OCI-LY3 (cell line): ENCODE measurements at regions not wholly inside any gene's neighbourhood (a gene's known extent, or its start where the extent isn't known, plus 50 kb on each side); places are given as distances from the start of the nearest gene placed in this dataset.

ENCODE experiments used
- H2AFZ ChIP-seq: fragments of 200-600, 300-600 bp; shearing (Covaris generic); 2 replicates; pipeline ENCODE4 v1.6.0; 2014; ENCODE audit warnings: antibody characterized with exemption, low read depth, low read length
- H3K27ac ChIP-seq: fragments of 200-600, 300-600 bp; sonication (generic); 2 replicates; pipeline ENCODE4 v1.5.1; 2014; ENCODE audit warnings: mild to moderate bottlenecking, low read length, moderate library complexity, mixed read lengths
- H3K27me3 ChIP-seq: fragments of 200-600, 300-600 bp; sonication (generic); 2 replicates; pipeline ENCODE4 v1.6.1; 2014; ENCODE audit warnings: low read depth, low read length, mixed read lengths
- H3K36me3 ChIP-seq: fragments of 200-600, 300-600 bp; sonication (generic); replicated peaks from 2 replicates; pipeline ENCODE3; 2014; ENCODE audit warnings: low read depth, low read length, mixed read lengths
- H3K4me1 ChIP-seq: fragments of 300-600, 200-600 bp; sonication (generic); 2 replicates; pipeline ENCODE4 v1.6.1; 2014; ENCODE audit warnings: low read length, mixed read lengths
- H3K4me2 ChIP-seq: fragments of 200-600, 300-600 bp; sonication (generic); 2 replicates; pipeline ENCODE4 v1.6.1; 2014; ENCODE audit warnings: low read length, mixed read lengths
- H3K4me3 ChIP-seq: fragments of 300-600, 200-600 bp; sonication (generic); 2 replicates; pipeline ENCODE4 v1.5.1; 2014; ENCODE audit warnings: antibody characterized with exemption, mild to moderate bottlenecking, low read length, moderate library complexity
- H3K79me2 ChIP-seq: fragments of 300-600, 200-600 bp; shearing (Covaris generic); 2 replicates; pipeline ENCODE4 v1.6.1; 2014; ENCODE audit warnings: mild to moderate bottlenecking, low read length, mixed read lengths
- H3K9ac ChIP-seq: fragments of 300-600, 200-600 bp; shearing (Covaris generic); 2 replicates; pipeline ENCODE4 v1.6.0; 2014; ENCODE audit warnings: mild to moderate bottlenecking, low read length, moderate library complexity
- H3K9me3 ChIP-seq: fragments of 200-600, 300-600 bp; shearing (Covaris generic); 2 replicates; pipeline ENCODE4 v1.6.1; 2014; ENCODE audit warnings: low read length, mixed read lengths; ENCODE audit not compliant: insufficient read depth
- H4K20me1 ChIP-seq: fragments of 200-600, 300-600 bp; sonication (generic); 2 replicates; pipeline ENCODE4 v1.6.1; 2016; ENCODE audit warnings: low read length, mixed read lengths; ENCODE audit not compliant: insufficient read depth
- EZH2phosphoT487 ChIP-seq: fragments of 200-600 bp; shearing (Covaris generic); IDR thresholded peaks from 2 replicates; pipeline ENCODE4 v1.6.1; 2018; ENCODE audit warnings: antibody characterized with exemption, mixed run types, low read depth
- TF ChIP-seq, protein P1 (sequence below): fragments of 200-600, 300-600 bp; sonication (generic); IDR thresholded peaks from 2 replicates; pipeline ENCODE4 v1.5.1; 2014; ENCODE audit warnings: antibody characterized with exemption, low read length, low read depth

DNA sequence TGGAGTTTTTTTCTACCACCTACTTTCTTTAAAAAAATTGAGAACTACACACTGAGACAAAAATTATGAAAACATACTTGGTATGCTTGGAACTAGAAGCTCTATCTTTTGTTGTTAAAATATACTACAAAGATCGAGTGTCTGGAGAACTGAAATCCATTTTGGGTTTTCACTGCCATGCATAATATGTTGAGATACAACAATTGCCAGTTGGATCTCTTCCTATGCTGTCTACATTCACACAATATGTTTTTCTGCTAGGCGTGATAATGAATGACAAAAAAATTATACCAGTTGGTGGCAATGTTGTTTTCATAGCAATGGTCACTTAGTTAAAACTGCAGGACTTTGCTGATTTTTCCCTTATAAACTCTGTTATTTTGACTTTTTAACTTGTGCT is 605.4 kb upstream of the LCORL start:
- H4K20me1 ChIP-seq, result no peaks in the 10 kb centered on the region
- no peak overlapping the region for H2AFZ ChIP-seq
- no peak overlapping the region for H3K4me3 ChIP-seq
- H3K36me3 ChIP-seq, result no peaks in the 10 kb centered on the region
- no peak overlapping the region for H3K27ac ChIP-seq
- TF ChIP-seq, protein P1, sequence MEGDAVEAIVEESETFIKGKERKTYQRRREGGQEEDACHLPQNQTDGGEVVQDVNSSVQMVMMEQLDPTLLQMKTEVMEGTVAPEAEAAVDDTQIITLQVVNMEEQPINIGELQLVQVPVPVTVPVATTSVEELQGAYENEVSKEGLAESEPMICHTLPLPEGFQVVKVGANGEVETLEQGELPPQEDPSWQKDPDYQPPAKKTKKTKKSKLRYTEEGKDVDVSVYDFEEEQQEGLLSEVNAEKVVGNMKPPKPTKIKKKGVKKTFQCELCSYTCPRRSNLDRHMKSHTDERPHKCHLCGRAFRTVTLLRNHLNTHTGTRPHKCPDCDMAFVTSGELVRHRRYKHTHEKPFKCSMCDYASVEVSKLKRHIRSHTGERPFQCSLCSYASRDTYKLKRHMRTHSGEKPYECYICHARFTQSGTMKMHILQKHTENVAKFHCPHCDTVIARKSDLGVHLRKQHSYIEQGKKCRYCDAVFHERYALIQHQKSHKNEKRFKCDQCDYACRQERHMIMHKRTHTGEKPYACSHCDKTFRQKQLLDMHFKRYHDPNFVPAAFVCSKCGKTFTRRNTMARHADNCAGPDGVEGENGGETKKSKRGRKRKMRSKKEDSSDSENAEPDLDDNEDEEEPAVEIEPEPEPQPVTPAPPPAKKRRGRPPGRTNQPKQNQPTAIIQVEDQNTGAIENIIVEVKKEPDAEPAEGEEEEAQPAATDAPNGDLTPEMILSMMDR, result no peak
- TF ChIP-seq EZH2phosphoT487, result no peak
- H3K79me2 ChIP-seq, result no peaks in the 10 kb centered on the region
- no peaks in the 10 kb centered on the region for H3K4me1 ChIP-seq
- no peaks in the 10 kb centered on the region for H3K9me3 ChIP-seq
- H3K9ac ChIP-seq, result no peak overlapping the region
- no peaks in the 10 kb centered on the region for H3K27me3 ChIP-seq
- no peak overlapping the region for H3K4me2 ChIP-seq

GRCh38 chr4:18626366-18626765 is 604.8 kb upstream of the LCORL start:
- Histone ChIP-seq H3K4me2 (no peak overlapping the region), H3K27ac (no peak overlapping the region), H2AFZ (no peak overlapping the region), H3K4me1 (no peaks in the 10 kb centered on the region), H3K36me3 (no peaks in the 10 kb centered on the region), H3K9ac (no peak overlapping the region), H3K9me3 (no peaks in the 10 kb centered on the region), H3K79me2 (no peaks in the 10 kb centered on the region), H3K27me3 (no peaks in the 10 kb centered on the region), H3K4me3 (no peak overlapping the region), H4K20me1 (no peaks in the 10 kb centered on the region)
- TF ChIP-seq EZH2phosphoT487, result no peak
- TF ChIP-seq, protein P1, result no peak

DNA sequence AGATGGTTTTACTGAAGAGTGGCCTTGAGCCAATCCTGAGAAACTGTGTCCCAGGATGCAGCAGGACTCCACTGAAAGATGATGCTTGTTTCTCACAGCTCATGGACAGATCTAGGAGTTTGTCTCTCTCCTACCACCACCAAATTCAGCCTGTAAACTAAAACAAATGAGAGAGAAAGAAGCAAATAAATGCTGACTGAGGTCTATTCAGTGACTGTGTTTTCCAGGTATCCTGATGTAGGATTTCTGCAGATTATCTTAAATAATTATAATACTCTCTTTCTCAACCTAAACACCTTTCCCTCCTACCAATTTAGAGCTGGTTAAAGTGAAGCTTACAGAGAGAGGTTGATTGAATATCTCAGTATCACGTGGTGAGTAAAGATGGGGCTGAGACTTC is 599.6 kb upstream of the LCORL start:
- Histone ChIP-seq H3K9me3 (no peaks in the 10 kb centered on the region), H3K79me2 (no peaks in the 10 kb centered on the region), H3K36me3 (no peaks in the 10 kb centered on the region), H3K4me2 (no peak overlapping the region), H3K9ac (no peak overlapping the region), H3K4me3 (no peak overlapping the region), H3K4me1 (no peaks in the 10 kb centered on the region), H4K20me1 (no peaks in the 10 kb centered on the region), H3K27ac (no peak overlapping the region), H2AFZ (no peak overlapping the region), H3K27me3 (no peaks in the 10 kb centered on the region)
- TF ChIP-seq, protein P1, result no peak
- no peak for TF ChIP-seq EZH2phosphoT487

- Histone ChIP-seq H3K79me2 (no peaks in the 10 kb centered on the region), H3K9ac (no peak overlapping the region), H2AFZ (no peak overlapping the region), H3K9me3 (no peaks in the 10 kb centered on the region), H3K4me2 (no peak overlapping the region), H3K4me1 (no peaks in the 10 kb centered on the region), H3K27me3 (no peaks in the 10 kb centered on the region), H3K4me3 (no peak overlapping the region), H4K20me1 (no peaks in the 10 kb centered on the region), H3K27ac (no peak overlapping the region), H3K36me3 (no peaks in the 10 kb centered on the region)
- TF ChIP-seq, protein P1, result no peak
- TF ChIP-seq EZH2phosphoT487, result no peak
Observed at GRCh38 chr4:18616720-18617119, 595.2 kb upstream of the LCORL start.
